ENCODE measurements at regions not wholly inside any gene's neighbourhood (a gene's known extent, or its start where the extent isn't known, plus 50 kb on each side); places are given as distances from the start of the nearest gene placed in this dataset.

DNA sequence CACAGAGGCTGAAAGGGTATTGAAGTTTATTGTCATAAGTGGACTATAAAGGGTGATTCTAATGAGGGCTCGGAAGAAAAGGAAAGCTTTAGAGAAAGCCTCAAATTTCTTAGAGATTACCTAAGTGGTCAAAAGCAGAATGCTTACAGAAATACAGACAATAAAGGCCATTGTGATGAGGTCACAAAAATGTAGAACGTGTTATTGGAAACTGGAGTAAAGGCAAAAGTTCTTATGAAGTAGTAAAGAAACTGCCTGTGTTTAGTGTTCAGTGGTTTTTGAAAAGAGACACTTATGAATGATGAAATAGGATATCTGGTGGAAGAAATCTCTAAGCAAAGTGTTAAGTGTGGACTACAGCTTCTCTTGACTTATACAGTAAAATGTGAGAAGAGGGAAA lies 726.9 kb downstream of the DNAH5 start:
- no peaks in the 10 kb centered on the region for H3K23me2 ChIP-seq (ENCODE audit: low read depth, low read length)
- no peak overlapping the region for H2AK5ac ChIP-seq (ENCODE audit: low read depth, low read length)
- H3K36me3 ChIP-seq (ENCODE audit: control insufficient read depth in 2 of 4, insufficient read depth in 4 of 4, low read length in 3 of 4): no peaks in the 10 kb centered on the region
- no peaks in the 10 kb centered on the region for H3K79me2 ChIP-seq (ENCODE audit: control insufficient read depth in 1 of 2, insufficient read depth in 2 of 2, low read length in 2 of 2)
- H3K9ac ChIP-seq (replicated peaks in 1 of 4; ENCODE audit: extremely low read depth in 1 of 4, low read depth in 3 of 4, low read length in 3 of 4): no peak overlapping the region
- H3K56ac ChIP-seq (replicated peaks; ENCODE audit: insufficient read length, low read depth, low read length): no peak overlapping the region
- WGBS, 2 experiments (ENCODE audit: extremely low coverage in 1 of 2, insufficient coverage in 1 of 2, insufficient read length in 1 of 2, insufficient replicate concordance in 2 of 2, low coverage in 1 of 2, low lambda C conversion rate in 2 of 2, missing lambda C conversion rate in 1 of 2): 95% methylated on average over 2 of the region's 2 CpGs; no CpG with 5 or more reads in 1 of the 2 experiments
- no peaks in the 10 kb centered on the region for H3K27me3 ChIP-seq (replicated peaks in 1 of 4; ENCODE audit: control insufficient read depth in 3 of 4, extremely low read depth in 1 of 4, insufficient read depth in 3 of 4, low read length in 3 of 4)
- H2BK12ac ChIP-seq (ENCODE audit: low read depth, low read length): no peak overlapping the region
- H3K4me3 ChIP-seq (ENCODE audit: extremely low read depth in 1 of 4, insufficient read depth in 2 of 4, low read depth in 3 of 4, low read length in 4 of 4): no peak overlapping the region
- H2BK120ac ChIP-seq (replicated peaks; ENCODE audit: low read depth, low read length): no peak overlapping the region
- H3K4ac ChIP-seq (replicated peaks; ENCODE audit: insufficient read length, low read depth, low read length): no peak overlapping the region
- H4K5ac ChIP-seq (ENCODE audit: insufficient read length, low read depth, low read length): no peak overlapping the region
- FAIRE-seq (no peak), DNase-seq (ENCODE audit: low read depth in 1 of 2, low spot score in 2 of 2) (no peak)
- no peaks in the 10 kb centered on the region for H4K20me1 ChIP-seq (replicated peaks in 1 of 2; ENCODE audit: control insufficient read depth in 1 of 2, insufficient read depth in 2 of 2, low read length in 2 of 2)
- H3K14ac ChIP-seq (ENCODE audit: insufficient read length): no peak overlapping the region
- no peaks in the 10 kb centered on the region for H3K9me3 ChIP-seq (ENCODE audit: insufficient read depth in 2 of 2, low read depth in 1 of 2, low read length in 1 of 2)
- no peak for TF ChIP-seq NANOG (IDR thresholded peaks at IDR 0.05; ENCODE audit: insufficient read depth, low read depth, low read length, poor library complexity, severe bottlenecking)
- TF ChIP-seq POLR2A (IDR thresholded peaks at IDR 0.05; ENCODE audit: control extremely low read depth in 1 of 2, low read depth in 2 of 2, low read length in 2 of 2): no peak
- TF ChIP-seq RAD21 (IDR thresholded peaks at IDR 0.05 in 1 of 2, conservative IDR thresholded peaks at IDR 0.05 in 1 of 2; ENCODE audit: low read depth in 2 of 2, low read length in 2 of 2): no peak
- no peak for TF ChIP-seq HDAC2 (IDR thresholded peaks at IDR 0.05; ENCODE audit: borderline replicate concordance in 1 of 2, low read depth in 2 of 2, low read length in 2 of 2)
- no peak for TF ChIP-seq TAF1 (IDR thresholded peaks at IDR 0.05; ENCODE audit: low read depth, low read length)
- TF ChIP-seq NRF1 (IDR thresholded peaks at IDR 0.05; ENCODE audit: low read depth, low read length): no peak
- no peak overlapping the region for H2BK15ac ChIP-seq (ENCODE audit: low read length)
- no peak overlapping the region for H3K27ac ChIP-seq (ENCODE audit: low read depth, low read length)
- H3K79me1 ChIP-seq (ENCODE audit: low read depth, low read length): no peaks in the 10 kb centered on the region
- no peak overlapping the region for H2BK5ac ChIP-seq (ENCODE audit: low read depth, low read length)
- no peak overlapping the region for H2AFZ ChIP-seq (ENCODE audit: low read length)
- H4K8ac ChIP-seq (ENCODE audit: extremely low read depth, insufficient read depth, low read length): no peak overlapping the region
- no peak overlapping the region for H2BK20ac ChIP-seq (ENCODE audit: low read length)
- no peaks in the 10 kb centered on the region for H3K4me1 ChIP-seq (replicated peaks in 1 of 4; ENCODE audit: control insufficient read depth in 3 of 4, insufficient read depth in 4 of 4, low read length in 3 of 4)
- ChIA-PET POLR2A (ENCODE audit: partially characterized antibody) (no interaction called here), CTCF (ENCODE audit: partially characterized antibody) (interaction anchor here (0.8 to 3.3 kb wide), 6 partner anchors 8 to 262 kb away, joined by 3 to 19 read pairs (median 3); no protein-coding TSS in a partner anchor)
- no peak overlapping the region for H3K4me2 ChIP-seq (ENCODE audit: insufficient read depth in 1 of 2, low read depth in 2 of 2, low read length in 2 of 2)
- no peak overlapping the region for H4K91ac ChIP-seq (replicated peaks; ENCODE audit: insufficient read length, low read length)
- H3K23ac ChIP-seq (ENCODE audit: insufficient read length): no peak overlapping the region
- H3K18ac ChIP-seq (ENCODE audit: extremely low read depth, low read length): no peak overlapping the region

Measured in H1 (cell line).